ENCODE measurements at regions not wholly inside any gene's neighbourhood (a gene's known extent, or its start where the extent isn't known, plus 50 kb on each side); places are given as distances from the start of the nearest gene placed in this dataset.
"Not testable (repeated sequence)": the region's sequence is repeated elsewhere in the genome, so short reads cannot be mapped to it uniquely, and the experiment has no call there.

- no CpG with 5 or more reads among the region's 1 CpG for WGBS (ENCODE audit: insufficient coverage, low lambda C conversion rate)
- H3K4me1 ChIP-seq (ENCODE audit: control insufficient read depth, insufficient read depth, low read length); H3K27ac ChIP-seq (ENCODE audit: low read length); H3K27me3 ChIP-seq (ENCODE audit: control insufficient read depth, insufficient read depth, low read length); H3K4me3 ChIP-seq (ENCODE audit: low read length); H3K36me3 ChIP-seq (ENCODE audit: control insufficient read depth, insufficient read depth, low read length); DNase-seq; H3K9me3 ChIP-seq (ENCODE audit: control insufficient read depth, low read depth, low read length): not testable (repeated sequence)
Measured at GRCh38 chr22:11690170-11690569, 3837.8 kb upstream of the OR11H1 start.

DNA sequence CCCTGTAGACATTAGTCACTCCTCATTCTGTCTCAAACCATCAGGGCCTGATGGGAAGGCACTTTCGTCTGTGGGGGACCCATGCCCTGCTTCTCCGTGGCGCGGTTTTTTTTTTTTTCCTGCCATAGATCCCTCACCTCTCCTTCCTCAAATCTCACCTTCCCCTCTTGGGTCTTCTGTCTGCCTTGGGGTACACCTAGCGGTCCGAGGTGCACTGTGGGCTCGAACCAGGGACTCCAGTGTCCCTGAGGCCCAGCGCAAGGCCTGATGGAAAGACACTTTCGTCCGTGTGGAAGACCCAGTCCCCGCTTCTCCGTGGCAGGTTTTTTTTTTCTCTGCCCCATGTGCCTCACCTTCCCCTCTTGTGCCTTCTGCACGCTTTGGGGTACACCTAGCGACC, 3824.4 kb upstream of the OR11H1 start:
- H3K9me3 ChIP-seq (ENCODE audit: control insufficient read depth, low read depth, low read length); H3K36me3 ChIP-seq (ENCODE audit: control insufficient read depth, insufficient read depth, low read length); H3K4me3 ChIP-seq (ENCODE audit: low read length); H3K4me1 ChIP-seq (ENCODE audit: control insufficient read depth, insufficient read depth, low read length); H3K27ac ChIP-seq (ENCODE audit: low read length); H3K27me3 ChIP-seq (ENCODE audit: control insufficient read depth, insufficient read depth, low read length): not testable (repeated sequence)
- peak in 1 of 2 donors; percentile 0 for DNase-seq
- WGBS (ENCODE audit: insufficient coverage, low lambda C conversion rate) = 40% methylated on average over 2 of the region's 14 CpGs

DNA sequence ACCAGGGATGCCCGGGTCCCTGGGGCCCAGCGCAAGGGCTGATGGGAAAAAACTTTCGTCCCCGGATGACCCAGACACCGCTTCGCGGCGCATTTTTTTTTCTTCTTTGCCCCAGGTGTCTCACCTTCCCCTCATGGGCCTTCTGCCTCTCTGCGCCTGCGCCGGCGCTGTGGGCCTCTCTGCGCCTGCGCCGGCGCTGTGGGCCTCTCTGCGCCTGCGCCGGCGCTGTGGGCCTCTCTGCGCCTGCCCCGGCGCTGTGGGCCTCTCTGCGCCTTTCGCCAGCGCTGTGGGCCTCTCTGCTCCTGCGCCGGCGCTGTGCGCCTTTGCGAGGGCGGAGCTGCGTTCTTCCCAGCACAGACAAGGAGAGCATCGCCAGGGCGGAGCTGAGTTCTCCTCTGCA, 3821.2 kb upstream of the OR11H1 start:
- H3K27ac ChIP-seq (ENCODE audit: low read length); H3K36me3 ChIP-seq (ENCODE audit: control insufficient read depth, insufficient read depth, low read length); H3K4me3 ChIP-seq (ENCODE audit: low read length); DNase-seq; H3K27me3 ChIP-seq (ENCODE audit: control insufficient read depth, insufficient read depth, low read length); H3K9me3 ChIP-seq (ENCODE audit: control insufficient read depth, low read depth, low read length); H3K4me1 ChIP-seq (ENCODE audit: control insufficient read depth, insufficient read depth, low read length): not testable (repeated sequence)
- no CpG with 5 or more reads among the region's 35 CpGs for WGBS (ENCODE audit: insufficient coverage, low lambda C conversion rate)
